ENCODE measurements at regions not wholly inside any gene's neighbourhood (a gene's known extent, or its start where the extent isn't known, plus 50 kb on each side); places are given as distances from the start of the nearest gene placed in this dataset.
A peak's percentile ranks its signal among the peaks of the same experiment; 100 is the strongest.

- no peaks in the 10 kb centered on the region for H3K9me3 Mint-ChIP-seq
- H3K36me3 Mint-ChIP-seq (ENCODE audit: low read depth), result peaks cover 18% of the 10 kb centered on the region
- H3K27me3 Mint-ChIP-seq (ENCODE audit: insufficient read depth), result no peaks in the 10 kb centered on the region
- no peak overlapping the region for H3K4me3 Mint-ChIP-seq
- no peak for DNase-seq (ENCODE audit: low spot score)
- no peak overlapping the region for H3K27ac Mint-ChIP-seq
- peaks cover 32% of the 10 kb centered on the region for H3K4me1 Mint-ChIP-seq (ENCODE audit: low read depth)
- intact Hi-C loops (cut with micrococcal nuclease), result loop anchor here (5.0 kb wide), 1 partner anchor 104 kb away; no protein-coding TSS in a partner anchor
Measured at GRCh38 chr10:60662917-60663614, 115.2 kb upstream of the CDK1 start.

GRCh38 chr10:60661637-60662036, 116.6 kb upstream of the CDK1 start:
- H3K9me3 Mint-ChIP-seq, result no peaks in the 10 kb centered on the region
- H3K27me3 Mint-ChIP-seq (ENCODE audit: insufficient read depth), result no peaks in the 10 kb centered on the region
- no peak for DNase-seq (ENCODE audit: low spot score)
- peaks cover 39% of the 10 kb centered on the region for H3K4me1 Mint-ChIP-seq (ENCODE audit: low read depth)
- H3K36me3 Mint-ChIP-seq (ENCODE audit: low read depth), result peaks cover 26% of the 10 kb centered on the region
- H3K27ac Mint-ChIP-seq, result no peak overlapping the region
- no peak overlapping the region for H3K4me3 Mint-ChIP-seq
- intact Hi-C loops (cut with micrococcal nuclease), result loop anchor here (5.0 kb wide), 1 partner anchor 106 kb away; no protein-coding TSS in a partner anchor

- no peak for DNase-seq (ENCODE audit: low spot score)
- Mint-ChIP-seq H3K9me3 (no peaks in the 10 kb centered on the region), H3K27me3 (ENCODE audit: insufficient read depth) (no peaks in the 10 kb centered on the region), H3K4me3 (no peak overlapping the region), H3K4me1 (ENCODE audit: low read depth) (peaks cover 40% of the 10 kb centered on the region), H3K36me3 (ENCODE audit: low read depth) (peaks cover 29% of the 10 kb centered on the region), H3K27ac (no peak overlapping the region)
- intact Hi-C loops (cut with micrococcal nuclease), result loop anchor here (5.0 kb wide), 1 partner anchor 107 kb away; no protein-coding TSS in a partner anchor
Measured at GRCh38 chr10:60660625-60661024, 117.7 kb upstream of the CDK1 start.

- H3K9me3 Mint-ChIP-seq, result no peaks in the 10 kb centered on the region
- no peak for DNase-seq (ENCODE audit: low spot score)
- intact Hi-C loops (cut with micrococcal nuclease), result no loop called here
- peaks cover 34% of the 10 kb centered on the region for H3K4me1 Mint-ChIP-seq (ENCODE audit: low read depth)
- H3K36me3 Mint-ChIP-seq (ENCODE audit: low read depth), result peaks cover 21% of the 10 kb centered on the region
- H3K4me3 Mint-ChIP-seq, result no peak overlapping the region
- H3K27me3 Mint-ChIP-seq (ENCODE audit: insufficient read depth), result no peaks in the 10 kb centered on the region
- H3K27ac Mint-ChIP-seq, result no peak overlapping the region
Measured at GRCh38 chr10:60654813-60655464, 123.3 kb upstream of the CDK1 start.

- intact Hi-C loops (cut with micrococcal nuclease), result no loop called here
- H3K4me3 Mint-ChIP-seq, result no peak overlapping the region
- peaks cover 46% of the 10 kb centered on the region for H3K4me1 Mint-ChIP-seq (ENCODE audit: low read depth)
- H3K36me3 Mint-ChIP-seq (ENCODE audit: low read depth), result peaks cover 12% of the 10 kb centered on the region
- no peaks in the 10 kb centered on the region for H3K27me3 Mint-ChIP-seq (ENCODE audit: insufficient read depth)
- no peak for DNase-seq (ENCODE audit: low spot score)
- no peaks in the 10 kb centered on the region for H3K9me3 Mint-ChIP-seq
- H3K27ac Mint-ChIP-seq, result no peak overlapping the region
Measured at GRCh38 chr10:60652628-60653027, 125.7 kb upstream of the CDK1 start.

GRCh38 chr10:60650378-60650800, 127.9 kb upstream of the CDK1 start:
- H3K4me3 Mint-ChIP-seq, result no peak overlapping the region
- DNase-seq (ENCODE audit: low spot score), result no peak
- no peaks in the 10 kb centered on the region for H3K27me3 Mint-ChIP-seq (ENCODE audit: insufficient read depth)
- peaks cover 58% of the 10 kb centered on the region for H3K4me1 Mint-ChIP-seq (ENCODE audit: low read depth)
- no peaks in the 10 kb centered on the region for H3K9me3 Mint-ChIP-seq
- no peaks in the 10 kb centered on the region for H3K36me3 Mint-ChIP-seq (ENCODE audit: low read depth)
- intact Hi-C loops (cut with micrococcal nuclease), result no loop called here
- peak overlapping the region; percentile 61 for H3K27ac Mint-ChIP-seq

GRCh38 chr10:60649485-60650377, 128.5 kb upstream of the CDK1 start:
- no peak overlapping the region for H3K4me3 Mint-ChIP-seq
- no peaks in the 10 kb centered on the region for H3K27me3 Mint-ChIP-seq (ENCODE audit: insufficient read depth)
- no peaks in the 10 kb centered on the region for H3K36me3 Mint-ChIP-seq (ENCODE audit: low read depth)
- intact Hi-C loops (cut with micrococcal nuclease), result loop anchor here (5.0 to 10.0 kb wide), 2 partner anchors 83 to 415 kb away; no protein-coding TSS in a partner anchor
- no peak overlapping the region for H3K27ac Mint-ChIP-seq
- no peaks in the 10 kb centered on the region for H3K9me3 Mint-ChIP-seq
- peaks cover 58% of the 10 kb centered on the region for H3K4me1 Mint-ChIP-seq (ENCODE audit: low read depth)
- no peak for DNase-seq (ENCODE audit: low spot score)

- Mint-ChIP-seq H3K9me3 (no peaks in the 10 kb centered on the region), H3K27ac (peak overlapping the region; percentile 53), H3K4me3 (no peak overlapping the region), H3K36me3 (ENCODE audit: low read depth) (peaks cover 3% of the 10 kb centered on the region), H3K27me3 (ENCODE audit: insufficient read depth) (no peaks in the 10 kb centered on the region), H3K4me1 (ENCODE audit: low read depth) (peaks cover 66% of the 10 kb centered on the region)
- DNase-seq (ENCODE audit: low spot score), result no peak
- intact Hi-C loops (cut with micrococcal nuclease), result loop anchor here (5.0 to 10.0 kb wide), 2 partner anchors 84 to 414 kb away; no protein-coding TSS in a partner anchor
Measured at GRCh38 chr10:60648761-60649160, 129.5 kb upstream of the CDK1 start.

- Mint-ChIP-seq H3K4me1 (ENCODE audit: low read depth) (peaks cover 60% of the 10 kb centered on the region), H3K4me3 (no peak overlapping the region), H3K27ac (no peak overlapping the region), H3K27me3 (ENCODE audit: insufficient read depth) (no peaks in the 10 kb centered on the region), H3K9me3 (no peaks in the 10 kb centered on the region), H3K36me3 (ENCODE audit: low read depth) (peaks cover 5% of the 10 kb centered on the region)
- intact Hi-C loops (cut with micrococcal nuclease), result loop anchor here (1.0 to 10.0 kb wide), 9 partner anchors 74 to 1020 kb away; no protein-coding TSS in a partner anchor
- DNase-seq (ENCODE audit: low spot score), result peak; percentile 18
Measured at GRCh38 chr10:60646966-60647796, 131.1 kb upstream of the CDK1 start.

- Mint-ChIP-seq H3K27ac (no peak overlapping the region), H3K4me1 (ENCODE audit: low read depth) (peaks cover 53% of the 10 kb centered on the region), H3K4me3 (no peak overlapping the region), H3K27me3 (ENCODE audit: insufficient read depth) (no peaks in the 10 kb centered on the region), H3K36me3 (ENCODE audit: low read depth) (peaks cover 5% of the 10 kb centered on the region), H3K9me3 (no peaks in the 10 kb centered on the region)
- no peak for DNase-seq (ENCODE audit: low spot score)
- intact Hi-C loops (cut with micrococcal nuclease), result loop anchor here (2.0 to 10.0 kb wide), 4 partner anchors 73 to 1019 kb away; no protein-coding TSS in a partner anchor
Measured at GRCh38 chr10:60645980-60646379, 132.3 kb upstream of the CDK1 start.

GRCh38 chr10:60644436-60645130, 133.7 kb upstream of the CDK1 start:
- no peak overlapping the region for H3K4me3 Mint-ChIP-seq
- H3K27me3 Mint-ChIP-seq (ENCODE audit: insufficient read depth), result no peaks in the 10 kb centered on the region
- no peak overlapping the region for H3K27ac Mint-ChIP-seq
- H3K9me3 Mint-ChIP-seq, result no peaks in the 10 kb centered on the region
- H3K4me1 Mint-ChIP-seq (ENCODE audit: low read depth), result peaks cover 40% of the 10 kb centered on the region
- peaks cover 5% of the 10 kb centered on the region for H3K36me3 Mint-ChIP-seq (ENCODE audit: low read depth)
- DNase-seq (ENCODE audit: low spot score), result no peak
- intact Hi-C loops (cut with micrococcal nuclease), result loop anchor here (5.0 to 10.0 kb wide), 2 partner anchors 88 to 410 kb away; no protein-coding TSS in a partner anchor

Data from activated T-helper 1 cell treated with anti-CD3 and anti-CD28 coated beads, Interleukin-12 subunit alpha, Interleukin-12 subunit beta, Interleukin-2, Interleukin-4 antibody, amounts not matched to agents 30 ng/mL and 10 ng/mL and 1 ng/mL, durations not matched to agents 14 hours and 24 hours and 36 hours (primary cell).